ENCODE measurements at regions not wholly inside any gene's neighbourhood (a gene's known extent, or its start where the extent isn't known, plus 50 kb on each side); places are given as distances from the start of the nearest gene placed in this dataset.

GRCh38 chr2:2889646-2890045 is 488.0 kb downstream of the EIPR1 start:
- Histone ChIP-seq H3K27ac (ENCODE audit: low read length) (no peak overlapping the region), H3K36me3 (ENCODE audit: control insufficient read depth, insufficient read depth, low read length) (no peaks in the 10 kb centered on the region), H3K9me3 (replicated peaks; ENCODE audit: control insufficient read depth, low read depth, low read length) (no peaks in the 10 kb centered on the region), H3K4me1 (ENCODE audit: control insufficient read depth, insufficient read depth, low read length) (no peaks in the 10 kb centered on the region), H3K27me3 (ENCODE audit: control insufficient read depth, insufficient read depth, low read length) (peaks cover 2% of the 10 kb centered on the region), H3K4me3 (ENCODE audit: low read length) (no peak overlapping the region)
- 86% methylated on average over 17 of the region's 17 CpGs for WGBS (ENCODE audit: insufficient coverage)
- DNase-seq: no peak

- WGBS (ENCODE audit: insufficient coverage): 84% methylated on average over 10 of the region's 10 CpGs
- DNase-seq: no peak
- Histone ChIP-seq H3K36me3 (ENCODE audit: control insufficient read depth, insufficient read depth, low read length) (no peaks in the 10 kb centered on the region), H3K27me3 (ENCODE audit: control insufficient read depth, insufficient read depth, low read length) (peaks cover 2% of the 10 kb centered on the region), H3K9me3 (replicated peaks; ENCODE audit: control insufficient read depth, low read depth, low read length) (no peaks in the 10 kb centered on the region), H3K4me3 (ENCODE audit: low read length) (no peak overlapping the region), H3K27ac (ENCODE audit: low read length) (no peak overlapping the region), H3K4me1 (ENCODE audit: control insufficient read depth, insufficient read depth, low read length) (no peaks in the 10 kb centered on the region)
Observed at GRCh38 chr2:2889141-2889540, 488.5 kb downstream of the EIPR1 start.

- no peak overlapping the region for H3K27ac ChIP-seq (ENCODE audit: low read length)
- no peaks in the 10 kb centered on the region for H3K4me1 ChIP-seq (ENCODE audit: control insufficient read depth, insufficient read depth, low read length)
- WGBS (ENCODE audit: insufficient coverage): no CpG with 5 or more reads among the region's 3 CpGs
- H3K27me3 ChIP-seq (ENCODE audit: control insufficient read depth, insufficient read depth, low read length): peaks cover 2% of the 10 kb centered on the region
- H3K9me3 ChIP-seq (replicated peaks; ENCODE audit: control insufficient read depth, low read depth, low read length): peaks cover 3% of the 10 kb centered on the region
- no peak overlapping the region for H3K4me3 ChIP-seq (ENCODE audit: low read length)
- no peaks in the 10 kb centered on the region for H3K36me3 ChIP-seq (ENCODE audit: control insufficient read depth, insufficient read depth, low read length)
- no peak for DNase-seq
Observed at GRCh38 chr2:2887772-2888387, 489.7 kb downstream of the EIPR1 start.

GRCh38 chr2:2886922-2887321 is 490.7 kb downstream of the EIPR1 start:
- H3K4me1 ChIP-seq (ENCODE audit: control insufficient read depth, insufficient read depth, low read length): no peaks in the 10 kb centered on the region
- 29% methylated on average over 7 of the region's 7 CpGs for WGBS (ENCODE audit: insufficient coverage)
- no peak for DNase-seq
- H3K27me3 ChIP-seq (ENCODE audit: control insufficient read depth, insufficient read depth, low read length): peaks cover 2% of the 10 kb centered on the region
- no peaks in the 10 kb centered on the region for H3K36me3 ChIP-seq (ENCODE audit: control insufficient read depth, insufficient read depth, low read length)
- H3K4me3 ChIP-seq (ENCODE audit: low read length): no peak overlapping the region
- H3K27ac ChIP-seq (ENCODE audit: low read length): no peak overlapping the region
- peaks cover 12% of the 10 kb centered on the region for H3K9me3 ChIP-seq (replicated peaks; ENCODE audit: control insufficient read depth, low read depth, low read length)

GRCh38 chr2:2881499-2881898 is 496.1 kb downstream of the EIPR1 start:
- Histone ChIP-seq H3K4me3 (ENCODE audit: low read length) (no peak overlapping the region), H3K27ac (ENCODE audit: low read length) (no peak overlapping the region), H3K9me3 (replicated peaks; ENCODE audit: control insufficient read depth, low read depth, low read length) (peaks cover 12% of the 10 kb centered on the region), H3K4me1 (ENCODE audit: control insufficient read depth, insufficient read depth, low read length) (peaks cover 7% of the 10 kb centered on the region), H3K36me3 (ENCODE audit: control insufficient read depth, insufficient read depth, low read length) (no peaks in the 10 kb centered on the region), H3K27me3 (ENCODE audit: control insufficient read depth, insufficient read depth, low read length) (no peaks in the 10 kb centered on the region)
- DNase-seq: no peak
- WGBS (ENCODE audit: insufficient coverage): no CpG with 5 or more reads among the region's 5 CpGs

GRCh38 chr2:2880938-2881337 is 496.7 kb downstream of the EIPR1 start:
- WGBS (ENCODE audit: insufficient coverage): 82% methylated on average over 4 of the region's 4 CpGs
- DNase-seq: no peak
- H3K27ac ChIP-seq (ENCODE audit: low read length): no peak overlapping the region

GRCh38 chr2:2879781-2880180 is 497.8 kb downstream of the EIPR1 start:
- no peak overlapping the region for H3K27ac ChIP-seq (ENCODE audit: low read length)
- no peaks in the 10 kb centered on the region for H3K27me3 ChIP-seq (ENCODE audit: control insufficient read depth, insufficient read depth, low read length)
- H3K36me3 ChIP-seq (ENCODE audit: control insufficient read depth, insufficient read depth, low read length): no peaks in the 10 kb centered on the region
- 13% methylated on average over 2 of the region's 7 CpGs for WGBS (ENCODE audit: insufficient coverage)
- peaks cover 15% of the 10 kb centered on the region for H3K4me1 ChIP-seq (ENCODE audit: control insufficient read depth, insufficient read depth, low read length)
- no peak overlapping the region for H3K4me3 ChIP-seq (ENCODE audit: low read length)
- peaks cover 12% of the 10 kb centered on the region for H3K9me3 ChIP-seq (replicated peaks; ENCODE audit: control insufficient read depth, low read depth, low read length)
- no peak for DNase-seq

More at GRCh38 chr2:2880938-2881337, 496.7 kb downstream of the EIPR1 start:
- no peaks in the 10 kb centered on the region for H3K36me3 ChIP-seq (ENCODE audit: control insufficient read depth, insufficient read depth, low read length)
- no peak overlapping the region for H3K4me3 ChIP-seq (ENCODE audit: low read length)
- no peaks in the 10 kb centered on the region for H3K27me3 ChIP-seq (ENCODE audit: control insufficient read depth, insufficient read depth, low read length)
- H3K4me1 ChIP-seq (ENCODE audit: control insufficient read depth, insufficient read depth, low read length): peaks cover 12% of the 10 kb centered on the region
- H3K9me3 ChIP-seq (replicated peaks; ENCODE audit: control insufficient read depth, low read depth, low read length): peaks cover 12% of the 10 kb centered on the region

- no peak overlapping the region for H3K27ac ChIP-seq (ENCODE audit: low read length)
- H3K27me3 ChIP-seq (ENCODE audit: control insufficient read depth, insufficient read depth, low read length): no peaks in the 10 kb centered on the region
- peaks cover 15% of the 10 kb centered on the region for H3K4me1 ChIP-seq (ENCODE audit: control insufficient read depth, insufficient read depth, low read length)
- H3K36me3 ChIP-seq (ENCODE audit: control insufficient read depth, insufficient read depth, low read length): no peaks in the 10 kb centered on the region
- DNase-seq: no peak
- peaks cover 12% of the 10 kb centered on the region for H3K9me3 ChIP-seq (replicated peaks; ENCODE audit: control insufficient read depth, low read depth, low read length)
- H3K4me3 ChIP-seq (ENCODE audit: low read length): no peak overlapping the region
Observed at GRCh38 chr2:2879071-2879470, 498.5 kb downstream of the EIPR1 start.

- Histone ChIP-seq H3K4me3 (ENCODE audit: low read length) (no peak overlapping the region), H3K4me1 (ENCODE audit: control insufficient read depth, insufficient read depth, low read length) (peaks cover 16% of the 10 kb centered on the region), H3K36me3 (ENCODE audit: control insufficient read depth, insufficient read depth, low read length) (no peaks in the 10 kb centered on the region), H3K9me3 (replicated peaks; ENCODE audit: control insufficient read depth, low read depth, low read length) (peaks cover 5% of the 10 kb centered on the region), H3K27ac (ENCODE audit: low read length) (no peak overlapping the region), H3K27me3 (ENCODE audit: control insufficient read depth, insufficient read depth, low read length) (no peaks in the 10 kb centered on the region)
- DNase-seq: no peak
- WGBS (ENCODE audit: insufficient coverage): 96% methylated on average over 8 of the region's 13 CpGs
Observed at GRCh38 chr2:2877427-2877826, 500.2 kb downstream of the EIPR1 start.

- Histone ChIP-seq H3K9me3 (replicated peaks; ENCODE audit: control insufficient read depth, low read depth, low read length) (no peaks in the 10 kb centered on the region), H3K36me3 (ENCODE audit: control insufficient read depth, insufficient read depth, low read length) (no peaks in the 10 kb centered on the region), H3K4me1 (ENCODE audit: control insufficient read depth, insufficient read depth, low read length) (peaks cover 18% of the 10 kb centered on the region), H3K4me3 (ENCODE audit: low read length) (no peak overlapping the region), H3K27me3 (ENCODE audit: control insufficient read depth, insufficient read depth, low read length) (no peaks in the 10 kb centered on the region), H3K27ac (ENCODE audit: low read length) (no peak overlapping the region)
- DNase-seq: peak; percentile 54
- 23% methylated on average over 4 of the region's 18 CpGs for WGBS (ENCODE audit: insufficient coverage)
Observed at GRCh38 chr2:2876331-2877221, 501.0 kb downstream of the EIPR1 start.

Data from muscle of leg (tissue), 3 donors.